SIG-M5 treated with dmso at 0.1 percent for 504 hours (cell line): ENCODE measurements at regions not wholly inside any gene's neighbourhood (a gene's known extent, or its start where the extent isn't known, plus 50 kb on each side); places are given as distances from the start of the nearest gene placed in this dataset.
"Not testable (repeated sequence)": the region's sequence is repeated elsewhere in the genome, so short reads cannot be mapped to it uniquely, and the experiment has no call there.

Experiments
- DNase-seq: peaks from one replicate; lab custom pipeline; 2025; ENCODE audit not compliant: unreplicated experiment; lab: John Stamatoyannopoulos, UW

GRCh38 chr1:201721082-201722049 lies 107.6 kb upstream of the IPO9 start:
- no peak for DNase-seq

- no peak for DNase-seq
Observed at GRCh38 chr1:201724039-201724765, 104.8 kb upstream of the IPO9 start.

- DNase-seq, result no peak
Observed at GRCh38 chr1:201724766-201725118, 104.2 kb upstream of the IPO9 start.

GRCh38 chr1:201726700-201727099 lies 102.3 kb upstream of the IPO9 start:
- DNase-seq, result no peak

GRCh38 chr1:201728731-201729130 lies 100.2 kb upstream of the IPO9 start:
- no peak for DNase-seq

- DNase-seq, result no peak
Observed at GRCh38 chr1:201729973-201730608, 98.9 kb upstream of the IPO9 start.

- DNase-seq, result no peak
Observed at GRCh38 chr1:201730611-201731010, 98.3 kb upstream of the IPO9 start.

GRCh38 chr1:201731142-201731541 lies 97.8 kb upstream of the IPO9 start:
- DNase-seq, result no peak

GRCh38 chr1:201731592-201731991 lies 97.4 kb upstream of the IPO9 start:
- DNase-seq, result no peak

GRCh38 chr1:201732351-201732750 lies 96.6 kb upstream of the IPO9 start:
- no peak for DNase-seq

GRCh38 chr1:201734221-201734620 lies 94.7 kb upstream of the IPO9 start:
- not testable (repeated sequence) for DNase-seq

GRCh38 chr1:201734786-201735185 lies 94.2 kb upstream of the IPO9 start:
- no peak for DNase-seq

- DNase-seq, result no peak
Observed at GRCh38 chr1:201736707-201737320, 92.1 kb upstream of the IPO9 start.

GRCh38 chr1:201737352-201738060 lies 91.5 kb upstream of the IPO9 start:
- no peak for DNase-seq

- no peak for DNase-seq
Observed at GRCh38 chr1:201739080-201739479, 89.9 kb upstream of the IPO9 start.

- DNase-seq, result peak; percentile 57
Observed at GRCh38 chr1:201739492-201740085, 89.4 kb upstream of the IPO9 start.

GRCh38 chr1:201740086-201740541 lies 88.8 kb upstream of the IPO9 start:
- no peak for DNase-seq

- DNase-seq, result peak; percentile 59
Observed at GRCh38 chr1:201740670-201741111, 88.3 kb upstream of the IPO9 start.

- DNase-seq, result peak; percentile 75
Observed at GRCh38 chr1:201741763-201742342, 87.1 kb upstream of the IPO9 start.

GRCh38 chr1:201742476-201742875 lies 86.5 kb upstream of the IPO9 start:
- DNase-seq, result no peak
